ENCODE measurements at regions not wholly inside any gene's neighbourhood (a gene's known extent, or its start where the extent isn't known, plus 50 kb on each side); places are given as distances from the start of the nearest gene placed in this dataset.
"Not testable (repeated sequence)": the region's sequence is repeated elsewhere in the genome, so short reads cannot be mapped to it uniquely, and the experiment has no call there.

GRCh38 chr5:8481007-8481406 is 612.1 kb downstream of the MTRR start:
- no peak for DNase-seq

- DNase-seq: no peak
These were observed 622.3 kb downstream of the MTRR start for GRCh38 chr5:8491254-8491653.

GRCh38 chr5:8493176-8493575 is 624.2 kb downstream of the MTRR start:
- no peak for DNase-seq

GRCh38 chr5:8500426-8500825 is 631.5 kb downstream of the MTRR start:
- DNase-seq: no peak

GRCh38 chr5:8505196-8505595 is 636.2 kb downstream of the MTRR start:
- no peak for DNase-seq

GRCh38 chr5:8508231-8508630 is 639.3 kb downstream of the MTRR start:
- no peak for DNase-seq

- DNase-seq: no peak
These were observed 647.4 kb downstream of the MTRR start for GRCh38 chr5:8516356-8516755.

GRCh38 chr5:8517456-8517855 is 648.5 kb downstream of the MTRR start:
- DNase-seq: peak; percentile 85

GRCh38 chr5:8520917-8521316 is 652.0 kb downstream of the MTRR start:
- peak; percentile 73 for DNase-seq

GRCh38 chr5:8521991-8522390 is 653.0 kb downstream of the MTRR start:
- no peak for DNase-seq

- no peak for DNase-seq
These were observed 653.7 kb downstream of the MTRR start for GRCh38 chr5:8522646-8523045.

- no peak for DNase-seq
These were observed 654.6 kb downstream of the MTRR start for GRCh38 chr5:8523501-8523900.

- no peak for DNase-seq
These were observed 656.9 kb downstream of the MTRR start for GRCh38 chr5:8525819-8526218.

- no peak for DNase-seq
These were observed 659.2 kb downstream of the MTRR start for GRCh38 chr5:8528106-8528505.

- no peak for DNase-seq
These were observed 669.9 kb downstream of the MTRR start for GRCh38 chr5:8538821-8539220.

GRCh38 chr5:8540317-8540716 is 671.4 kb downstream of the MTRR start:
- no peak for DNase-seq

GRCh38 chr5:8550921-8551320 is 682.0 kb downstream of the MTRR start:
- DNase-seq: peak; percentile 92

- no peak for DNase-seq
These were observed 684.4 kb downstream of the MTRR start for GRCh38 chr5:8553364-8553763.

- DNase-seq: no peak
These were observed 688.8 kb downstream of the MTRR start for GRCh38 chr5:8557728-8558127.

GRCh38 chr5:8560776-8561175 is 691.8 kb downstream of the MTRR start:
- DNase-seq: no peak

- DNase-seq: no peak
These were observed 692.4 kb downstream of the MTRR start for GRCh38 chr5:8561224-8561840.

GRCh38 chr5:8561854-8562253 is 692.9 kb downstream of the MTRR start:
- no peak for DNase-seq

- not testable (repeated sequence) for DNase-seq
These were observed 694.6 kb downstream of the MTRR start for GRCh38 chr5:8563540-8563939.

- DNase-seq: no peak
These were observed 699.9 kb downstream of the MTRR start for GRCh38 chr5:8568858-8569257.

- no peak for DNase-seq
These were observed 701.6 kb downstream of the MTRR start for GRCh38 chr5:8570528-8570927.

- no peak for DNase-seq
These were observed 707.2 kb downstream of the MTRR start for GRCh38 chr5:8576178-8576577.

All from islet precursor cell (in vitro differentiated cells).